Adrenal gland (tissue), 5 donors: ENCODE measurements at regions not wholly inside any gene's neighbourhood (a gene's known extent, or its start where the extent isn't known, plus 50 kb on each side); places are given as distances from the start of the nearest gene placed in this dataset.

Source experiments
- CTCF ChIP-seq, 6 experiments: fragments of 450-650 bp in 4 of 6; fragments of 200-600 bp in 2 of 6; sonication (generic) in 1 of 6; IDR thresholded peaks; 1 replicate in 5 of 6; 2 replicates in 1 of 6; pipeline versions ENCODE4 v1.5.1 to v1.8.0; 2016 to 2021; ENCODE audit warnings: antibody characterized with exemption in 6 of 6, mild to moderate bottlenecking in 2 of 6, moderate library complexity in 1 of 6
- POLR2A ChIP-seq, 2 donors: fragments of 450-650 bp; IDR thresholded peaks; one replicate each; pipeline ENCODE4 v1.6.1; 2017; ENCODE audit warnings: antibody characterized with exemption in 2 of 2, mild to moderate bottlenecking in 2 of 2, moderate library complexity in 1 of 2
- donor health status: DM: no; HTN: no; CAD: no.

- TF ChIP-seq POLR2A (IDR thresholded peaks at IDR 0.05) = no peak
- TF ChIP-seq CTCF (IDR thresholded peaks at IDR 0.05) = no peak
Observed at GRCh38 chr7:21029006-21029405, 242.3 kb upstream of the SP8 start.
